ENCODE measurements at regions not wholly inside any gene's neighbourhood (a gene's known extent, or its start where the extent isn't known, plus 50 kb on each side); places are given as distances from the start of the nearest gene placed in this dataset.

DNA sequence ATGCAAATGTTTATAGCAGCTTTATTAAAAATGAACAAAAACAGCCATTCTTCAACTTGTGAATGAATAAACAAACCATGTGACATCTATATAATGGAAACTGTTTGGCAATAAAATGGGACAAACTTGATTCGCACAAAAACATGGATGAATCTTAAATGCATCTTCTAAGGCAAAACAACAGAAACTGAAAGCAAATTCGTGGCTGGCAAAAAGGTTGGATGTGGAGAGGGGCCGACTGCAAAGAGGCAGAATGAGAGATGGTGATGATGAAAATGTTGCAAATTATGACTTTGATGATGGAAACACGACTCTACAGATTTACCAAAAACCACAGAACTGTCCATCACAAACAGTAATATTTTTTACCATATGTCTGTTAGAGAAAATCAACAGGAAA is 327.0 kb upstream of the NR5A2 start:
- Mint-ChIP-seq H3K27ac (no peak overlapping the region), H3K27me3 (no peaks in the 10 kb centered on the region), H3K4me3 (no peak overlapping the region), H3K4me1 (no peaks in the 10 kb centered on the region), H3K36me3 (no peaks in the 10 kb centered on the region), H3K9me3 (no peaks in the 10 kb centered on the region)
- DNase-seq, result no peak
- CTCF ChIA-PET, result no interaction called here

- H3K27ac Mint-ChIP-seq, result no peak overlapping the region
- no peak overlapping the region for H3K4me3 Mint-ChIP-seq
- no peaks in the 10 kb centered on the region for H3K36me3 Mint-ChIP-seq
- H3K4me1 Mint-ChIP-seq, result no peaks in the 10 kb centered on the region
- H3K9me3 Mint-ChIP-seq, result no peaks in the 10 kb centered on the region
- DNase-seq, result no peak
- CTCF ChIA-PET, result no interaction called here
- H3K27me3 Mint-ChIP-seq, result peaks cover 3% of the 10 kb centered on the region
These were observed 325.8 kb upstream of the NR5A2 start for GRCh38 chr1:199701726-199702125.

- Mint-ChIP-seq H3K9me3 (no peaks in the 10 kb centered on the region), H3K27me3 (peaks cover 3% of the 10 kb centered on the region), H3K4me3 (no peak overlapping the region), H3K27ac (no peak overlapping the region), H3K36me3 (no peaks in the 10 kb centered on the region), H3K4me1 (no peaks in the 10 kb centered on the region)
- CTCF ChIA-PET, result no interaction called here
- DNase-seq, result no peak
These were observed 323.3 kb upstream of the NR5A2 start for GRCh38 chr1:199704231-199704630.

- Mint-ChIP-seq H3K27ac (no peak overlapping the region), H3K4me3 (no peak overlapping the region), H3K36me3 (no peaks in the 10 kb centered on the region), H3K27me3 (peaks cover 3% of the 10 kb centered on the region), H3K9me3 (peaks cover 8% of the 10 kb centered on the region), H3K4me1 (no peaks in the 10 kb centered on the region)
- CTCF ChIA-PET, result no interaction called here
- DNase-seq, result no peak
These were observed 321.7 kb upstream of the NR5A2 start for GRCh38 chr1:199705825-199706224.

DNA sequence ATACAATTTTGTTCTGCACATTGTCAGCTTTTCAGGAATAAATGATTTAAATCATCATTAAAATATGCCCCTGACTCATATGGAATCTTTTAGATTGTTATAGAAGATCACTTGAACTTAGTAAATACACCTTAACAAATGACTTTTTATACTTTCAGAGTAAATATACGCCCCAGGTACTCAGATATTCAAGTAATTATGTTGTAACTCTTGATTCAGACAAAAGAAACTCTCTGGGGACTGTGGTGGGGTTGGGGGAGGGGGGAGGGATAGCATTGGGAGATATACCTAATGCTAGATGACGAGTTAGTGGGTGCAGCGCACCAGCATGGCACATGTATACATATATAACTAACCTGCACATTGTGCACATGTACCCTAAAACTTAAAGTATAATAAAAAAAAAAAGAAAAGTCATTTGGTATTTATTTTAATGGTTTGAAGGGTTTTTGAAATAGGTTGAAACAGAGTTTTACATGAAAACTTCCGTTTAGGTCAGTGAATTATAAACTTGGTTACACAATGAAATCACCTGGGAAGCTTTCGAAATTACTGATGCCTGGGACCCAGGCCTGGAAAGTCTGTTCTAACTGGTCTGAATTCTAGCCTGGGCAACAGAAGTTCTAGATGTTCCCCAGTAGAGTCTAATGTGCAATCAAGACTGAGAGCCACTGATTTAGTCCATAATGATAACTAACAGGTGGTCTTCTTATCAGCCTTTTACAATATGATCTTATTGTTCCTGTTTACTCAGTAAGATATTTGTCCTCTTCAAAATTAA is 320.5 kb upstream of the NR5A2 start:
- no peak for DNase-seq
- Mint-ChIP-seq H3K4me3 (no peak overlapping the region), H3K27ac (no peak overlapping the region), H3K4me1 (no peaks in the 10 kb centered on the region), H3K9me3 (peaks cover 19% of the 10 kb centered on the region), H3K27me3 (peaks cover 3% of the 10 kb centered on the region), H3K36me3 (no peaks in the 10 kb centered on the region)
- CTCF ChIA-PET, result no interaction called here

GRCh38 chr1:199710974-199711373 is 316.5 kb upstream of the NR5A2 start:
- CTCF ChIA-PET, result no interaction called here
- H3K27ac Mint-ChIP-seq, result no peak overlapping the region
- H3K4me3 Mint-ChIP-seq, result no peak overlapping the region
- H3K36me3 Mint-ChIP-seq, result no peaks in the 10 kb centered on the region
- H3K9me3 Mint-ChIP-seq, result peaks cover 19% of the 10 kb centered on the region
- no peak for DNase-seq
- no peaks in the 10 kb centered on the region for H3K4me1 Mint-ChIP-seq
- H3K27me3 Mint-ChIP-seq, result peaks cover 8% of the 10 kb centered on the region

DNA sequence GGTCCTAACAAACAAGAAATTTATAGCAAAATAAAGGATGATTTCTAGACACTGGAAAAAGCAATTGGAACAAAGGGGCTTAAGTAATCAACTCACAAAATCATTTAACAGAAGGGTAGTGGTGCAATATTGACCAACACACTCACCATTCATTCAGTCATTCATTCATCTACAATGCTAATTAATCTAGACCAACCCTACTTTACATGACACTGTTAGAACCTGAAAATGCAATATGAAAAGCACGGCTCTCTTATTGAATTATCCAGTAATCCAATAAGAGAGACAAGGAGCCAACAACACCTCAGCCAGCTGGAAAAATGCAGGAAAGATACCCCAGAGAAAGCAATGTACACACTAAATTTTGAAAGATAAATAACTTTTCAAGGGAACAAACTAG is 310.8 kb upstream of the NR5A2 start:
- Mint-ChIP-seq H3K4me1 (no peaks in the 10 kb centered on the region), H3K36me3 (no peaks in the 10 kb centered on the region), H3K4me3 (no peak overlapping the region), H3K9me3 (peaks cover 2% of the 10 kb centered on the region), H3K27ac (no peak overlapping the region), H3K27me3 (peaks cover 5% of the 10 kb centered on the region)
- CTCF ChIA-PET, result no interaction called here
- no peak for DNase-seq

DNA sequence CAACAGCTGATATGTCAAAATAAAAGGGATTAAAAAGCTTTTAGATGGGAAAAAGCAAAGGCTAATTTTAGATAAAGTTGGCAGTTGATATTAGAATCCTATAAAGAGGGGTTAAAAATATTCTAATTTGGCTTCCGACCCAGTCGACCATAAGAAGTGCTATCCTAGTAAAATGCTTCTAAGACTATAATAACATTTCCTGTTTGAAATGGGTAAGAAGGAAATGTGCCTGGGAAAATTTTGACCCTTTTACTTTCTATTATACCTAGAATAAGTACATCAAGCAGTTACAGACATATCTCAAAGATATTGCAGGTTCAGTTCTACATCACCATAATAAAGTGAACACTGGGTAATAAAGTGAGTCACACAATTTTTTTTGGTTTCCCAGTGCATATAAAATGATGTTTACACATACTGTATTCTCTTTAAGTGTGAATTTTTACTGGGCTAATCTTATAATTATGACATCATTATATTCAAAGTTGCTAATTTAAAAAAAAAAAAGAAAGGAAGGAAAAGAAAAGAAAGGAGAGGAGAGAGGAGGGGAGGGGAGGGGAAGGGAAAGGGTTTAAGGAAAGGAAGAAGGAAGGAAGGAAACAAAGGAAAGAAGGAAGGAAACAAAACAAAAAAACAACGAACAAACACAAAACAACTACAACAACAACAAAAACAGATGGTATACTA is 308.2 kb upstream of the NR5A2 start:
- H3K27me3 Mint-ChIP-seq, result peaks cover 7% of the 10 kb centered on the region
- no peak overlapping the region for H3K27ac Mint-ChIP-seq
- no peaks in the 10 kb centered on the region for H3K9me3 Mint-ChIP-seq
- no peak overlapping the region for H3K4me3 Mint-ChIP-seq
- DNase-seq, result no peak
- no peaks in the 10 kb centered on the region for H3K36me3 Mint-ChIP-seq
- CTCF ChIA-PET, result no interaction called here
- H3K4me1 Mint-ChIP-seq, result no peaks in the 10 kb centered on the region

GRCh38 chr1:199720496-199720895 is 307.0 kb upstream of the NR5A2 start:
- H3K9me3 Mint-ChIP-seq, result no peaks in the 10 kb centered on the region
- CTCF ChIA-PET, result no interaction called here

GRCh38 chr1:199721001-199721400 is 306.5 kb upstream of the NR5A2 start:
- Mint-ChIP-seq H3K27ac (no peak overlapping the region), H3K36me3 (no peaks in the 10 kb centered on the region), H3K27me3 (peaks cover 4% of the 10 kb centered on the region), H3K9me3 (no peaks in the 10 kb centered on the region), H3K4me3 (no peak overlapping the region), H3K4me1 (no peaks in the 10 kb centered on the region)
- CTCF ChIA-PET, result no interaction called here
- no peak for DNase-seq

More at GRCh38 chr1:199720496-199720895, 307.0 kb upstream of the NR5A2 start:
- Mint-ChIP-seq H3K27me3 (peaks cover 4% of the 10 kb centered on the region), H3K4me3 (no peak overlapping the region), H3K4me1 (no peaks in the 10 kb centered on the region), H3K36me3 (no peaks in the 10 kb centered on the region), H3K27ac (no peak overlapping the region)
- no peak for DNase-seq

DNA sequence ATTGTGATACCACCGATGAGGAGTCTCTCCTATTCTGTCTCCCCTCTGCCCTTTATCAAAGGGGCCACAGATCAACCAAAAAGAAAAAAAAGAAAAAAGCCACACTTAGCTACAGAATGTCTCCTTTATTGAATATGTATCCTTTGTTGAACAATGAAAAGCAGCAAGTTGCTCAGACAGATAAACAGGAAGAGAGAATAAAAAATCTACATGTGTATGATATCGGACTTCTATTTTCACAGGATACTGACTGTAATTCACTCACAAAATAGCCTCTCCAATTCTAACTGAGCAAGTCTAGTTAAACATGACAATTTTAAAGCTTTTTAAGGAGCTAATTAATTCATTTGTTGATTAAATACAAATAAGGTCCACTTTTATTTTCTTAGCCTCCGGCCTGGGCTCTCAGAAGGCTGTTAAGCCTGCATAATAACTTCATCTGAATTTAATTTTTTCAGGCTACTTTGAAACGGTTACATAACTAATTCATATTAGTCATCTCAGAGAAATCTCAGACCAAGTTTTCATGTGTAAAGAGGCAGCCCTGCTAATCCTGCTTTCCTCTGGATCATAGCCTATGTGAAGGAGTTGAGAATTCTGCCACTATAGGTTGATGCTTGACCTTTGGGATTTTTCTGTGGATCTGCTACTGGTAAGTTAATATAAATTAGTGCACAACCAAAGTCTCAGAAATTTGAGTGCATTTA is 304.1 kb upstream of the NR5A2 start:
- Mint-ChIP-seq H3K27ac (no peak overlapping the region), H3K9me3 (no peaks in the 10 kb centered on the region), H3K4me1 (no peaks in the 10 kb centered on the region), H3K27me3 (peaks cover 4% of the 10 kb centered on the region), H3K4me3 (no peak overlapping the region), H3K36me3 (no peaks in the 10 kb centered on the region)
- DNase-seq, result no peak
- CTCF ChIA-PET, result no interaction called here

GRCh38 chr1:199724049-199724448 is 303.5 kb upstream of the NR5A2 start:
- no peaks in the 10 kb centered on the region for H3K4me1 Mint-ChIP-seq
- no peak overlapping the region for H3K27ac Mint-ChIP-seq
- no peak for DNase-seq
- no peaks in the 10 kb centered on the region for H3K36me3 Mint-ChIP-seq
- H3K4me3 Mint-ChIP-seq, result no peak overlapping the region
- H3K27me3 Mint-ChIP-seq, result peaks cover 4% of the 10 kb centered on the region
- CTCF ChIA-PET, result no interaction called here
- H3K9me3 Mint-ChIP-seq, result no peaks in the 10 kb centered on the region

DNA sequence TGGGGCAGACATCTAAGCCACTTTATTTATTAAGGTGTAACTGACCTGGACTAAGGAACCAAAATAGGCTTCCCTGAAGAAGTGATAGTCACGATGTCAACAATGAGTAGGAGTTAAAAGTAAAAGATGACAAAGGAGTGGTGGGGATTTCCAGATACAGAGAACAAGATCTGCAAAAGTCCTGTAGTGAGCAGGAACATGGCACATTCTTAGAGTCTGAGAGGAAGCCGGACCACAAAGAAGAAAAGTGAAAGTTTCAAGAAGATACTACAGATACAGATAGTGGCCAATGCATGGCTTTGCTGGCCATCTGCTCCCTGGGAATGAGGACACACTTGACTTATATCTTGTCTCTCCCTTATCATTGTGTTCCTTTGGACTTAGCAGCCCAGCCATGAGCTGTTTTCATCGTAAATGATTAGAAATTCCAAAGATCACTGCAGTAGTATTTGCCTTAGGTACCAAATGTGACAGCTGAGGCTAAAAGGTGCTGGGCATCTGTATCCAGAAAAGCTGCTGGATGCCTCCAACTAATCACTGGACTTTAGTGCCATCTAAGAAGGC is 302.4 kb upstream of the NR5A2 start:
- H3K36me3 Mint-ChIP-seq, result no peaks in the 10 kb centered on the region
- CTCF ChIA-PET, result no interaction called here
- no peaks in the 10 kb centered on the region for H3K4me1 Mint-ChIP-seq
- no peak overlapping the region for H3K27ac Mint-ChIP-seq
- no peak for DNase-seq
- H3K4me3 Mint-ChIP-seq, result no peak overlapping the region
- H3K9me3 Mint-ChIP-seq, result no peaks in the 10 kb centered on the region
- peaks cover 4% of the 10 kb centered on the region for H3K27me3 Mint-ChIP-seq

GRCh38 chr1:199727682-199728081 is 299.8 kb upstream of the NR5A2 start:
- no peak for DNase-seq
- H3K4me1 Mint-ChIP-seq, result no peaks in the 10 kb centered on the region
- H3K36me3 Mint-ChIP-seq, result no peaks in the 10 kb centered on the region
- no peak overlapping the region for H3K4me3 Mint-ChIP-seq
- CTCF ChIA-PET, result no interaction called here
- H3K27ac Mint-ChIP-seq, result no peak overlapping the region
- H3K27me3 Mint-ChIP-seq, result no peaks in the 10 kb centered on the region
- no peaks in the 10 kb centered on the region for H3K9me3 Mint-ChIP-seq
